Stimulated activated CD8-positive, alpha-beta memory T cell treated with anti-CD3 and anti-CD28 coated beads, Interleukin-12 subunit alpha, Interleukin-12 subunit beta, amount 100 ng/mL, for 1 hour (primary cell): ENCODE measurements at regions not wholly inside any gene's neighbourhood (a gene's known extent, or its start where the extent isn't known, plus 50 kb on each side); places are given as distances from the start of the nearest gene placed in this dataset.
"Not testable (repeated sequence)": the region's sequence is repeated elsewhere in the genome, so short reads cannot be mapped to it uniquely, and the experiment has no call there.

Experiments
- DNase-seq: peaks from one replicate; pipeline ENCODE4 v3.0.0-alpha.2; 2020; ENCODE audit warnings: low read depth

DNA sequence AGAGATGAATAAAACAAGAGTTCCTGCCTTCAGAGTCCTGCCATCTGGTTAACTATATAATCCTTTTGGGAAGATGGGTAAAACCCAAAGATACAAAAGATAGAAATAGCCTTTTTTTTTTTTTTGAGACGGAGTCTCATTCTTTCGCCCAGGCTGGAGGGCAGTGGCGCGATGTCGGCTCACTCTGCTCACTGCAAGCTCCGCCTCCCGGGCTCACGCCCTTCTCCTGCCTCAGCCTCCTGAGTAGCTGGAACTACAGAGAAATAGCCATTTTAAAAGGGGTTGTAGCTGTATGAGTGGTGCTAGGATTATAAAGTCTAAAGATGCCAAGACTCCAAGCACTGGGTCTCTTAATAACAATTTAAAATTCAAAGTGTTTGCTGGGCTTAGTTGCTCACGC is 97.2 kb downstream of the KDR start:
- DNase-seq = no peak

DNA sequence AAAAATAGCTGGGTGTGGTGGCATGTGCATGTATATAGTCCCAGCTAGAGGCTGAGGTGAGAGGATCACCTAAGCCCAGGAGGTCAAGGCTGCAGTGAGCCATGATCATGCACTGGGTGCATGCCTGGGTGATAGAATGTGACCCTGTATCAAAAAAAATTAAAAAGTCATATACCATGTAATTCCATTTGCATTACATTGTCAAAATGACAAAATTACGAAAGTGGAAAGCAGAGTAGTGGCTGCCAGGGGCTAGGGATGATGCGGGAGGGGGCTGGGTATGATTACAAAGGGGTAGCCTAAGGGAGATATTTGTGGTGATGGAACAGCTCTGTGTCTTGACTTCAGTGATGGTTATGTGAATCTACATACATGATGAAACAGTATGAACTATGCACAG is 97.8 kb downstream of the KDR start:
- no peak for DNase-seq

DNA sequence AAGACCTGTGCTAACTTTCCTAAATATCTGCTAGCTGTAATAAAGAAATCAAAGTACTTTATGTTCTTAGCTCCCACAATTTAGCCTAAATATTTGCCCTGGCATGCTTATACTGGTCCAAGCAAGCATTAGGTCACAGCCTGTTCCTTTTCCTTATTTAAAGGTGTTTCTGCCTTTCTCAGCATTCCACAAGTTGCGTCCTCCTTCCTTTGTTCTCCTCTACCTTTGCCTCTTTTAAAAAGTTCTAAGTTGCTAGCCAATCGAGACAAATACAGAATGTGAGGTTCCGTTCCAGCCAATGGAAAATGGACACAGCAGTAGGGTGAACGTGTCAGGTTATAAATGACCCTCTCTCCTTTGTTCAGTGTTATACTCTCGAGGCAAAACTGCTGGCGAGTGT is 99.9 kb downstream of the KDR start:
- DNase-seq = not testable (repeated sequence)

DNA sequence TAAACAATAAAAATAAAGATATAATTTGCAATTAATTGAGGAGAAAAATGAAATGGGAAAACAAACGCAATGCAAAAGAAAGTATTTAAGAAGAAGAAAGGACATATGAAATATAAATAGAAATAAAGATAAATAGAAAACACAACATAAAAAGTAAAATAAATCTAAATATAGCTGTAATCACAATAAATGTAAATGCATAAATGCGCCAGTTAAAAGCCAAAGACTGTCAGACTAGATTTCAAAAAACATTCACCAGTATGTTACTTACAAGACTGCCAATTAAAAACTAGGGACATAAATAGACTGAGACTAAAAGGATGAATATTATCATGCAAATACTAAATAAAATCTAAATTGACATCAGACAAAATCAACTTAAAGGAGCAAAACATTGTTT is 102.4 kb downstream of the KDR start:
- no peak for DNase-seq

DNA sequence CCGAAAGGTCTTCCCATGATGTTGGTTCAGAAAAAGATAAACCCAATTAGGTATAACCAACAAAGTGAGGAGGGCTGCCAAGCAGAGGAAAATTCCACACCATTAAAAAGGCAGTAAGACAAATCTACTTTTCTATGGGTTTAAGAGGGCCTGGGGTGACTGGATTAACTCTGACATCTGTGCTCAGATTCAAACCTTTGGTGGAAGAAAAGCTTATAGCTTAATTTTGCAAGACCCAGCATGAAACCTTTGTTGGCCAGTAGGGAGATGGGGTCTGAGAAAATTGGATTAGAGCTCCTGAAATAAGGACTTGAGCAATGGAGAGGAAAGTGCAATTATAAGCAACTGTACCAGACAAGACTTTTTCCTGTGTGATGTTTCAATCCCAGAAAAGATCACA is 104.2 kb downstream of the KDR start:
- no peak for DNase-seq

DNA sequence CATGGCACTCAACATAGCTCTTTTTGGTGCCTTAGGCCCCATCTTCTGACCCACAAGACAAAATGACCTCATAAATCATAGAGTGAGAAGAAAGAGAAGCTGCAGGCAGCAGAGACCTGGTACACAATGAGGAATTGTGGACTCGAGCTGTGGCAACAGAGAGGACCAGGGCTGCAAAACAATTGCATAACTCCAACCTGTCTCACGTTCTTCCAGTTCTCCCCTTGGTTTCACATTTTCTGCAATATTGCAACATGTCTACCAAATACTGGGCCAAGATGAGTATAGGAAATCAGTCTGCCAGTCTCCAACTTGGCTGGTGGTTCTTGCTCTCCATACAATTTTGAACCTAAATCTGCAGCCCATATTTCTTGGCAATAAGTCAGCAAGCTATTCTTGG is 105.3 kb downstream of the KDR start:
- DNase-seq = no peak

DNA sequence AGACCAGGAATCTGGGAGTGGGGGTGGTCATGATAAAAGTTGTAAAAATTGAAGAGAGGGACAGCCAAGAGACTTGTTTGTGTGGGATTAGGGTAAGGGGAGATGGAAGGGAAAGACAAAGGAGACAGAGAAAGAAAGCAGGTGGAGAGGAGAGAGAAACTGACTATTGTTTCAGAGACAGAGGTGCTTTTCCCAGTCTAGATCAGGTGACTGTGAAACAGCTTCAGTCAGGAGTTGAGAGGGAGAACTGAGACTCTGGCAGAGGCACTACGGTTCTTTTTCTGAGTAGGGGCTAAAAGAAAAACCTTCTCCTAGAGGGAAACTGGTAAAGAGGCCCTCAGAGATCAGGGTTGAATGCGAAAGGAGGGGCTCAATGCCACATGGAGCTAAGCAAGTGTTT is 106.4 kb downstream of the KDR start:
- DNase-seq = no peak

DNA sequence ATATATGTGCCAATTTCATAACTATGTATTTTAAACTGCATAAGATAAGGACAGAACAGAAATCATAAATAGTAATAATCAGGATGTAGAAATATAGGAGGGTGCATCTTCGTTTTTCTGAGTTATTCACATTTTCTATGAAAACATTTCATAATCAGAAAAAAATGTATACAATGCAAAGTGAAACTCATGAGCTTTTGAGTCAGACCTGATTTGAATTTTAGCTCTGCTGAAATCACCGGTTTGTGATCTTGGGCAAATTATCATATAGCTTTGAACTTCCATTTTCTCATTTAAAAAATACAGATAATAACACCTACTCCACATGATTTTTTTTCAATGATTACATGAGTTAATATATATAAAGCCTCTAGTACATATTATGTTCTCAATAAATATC is 106.9 kb downstream of the KDR start:
- DNase-seq = no peak

DNA sequence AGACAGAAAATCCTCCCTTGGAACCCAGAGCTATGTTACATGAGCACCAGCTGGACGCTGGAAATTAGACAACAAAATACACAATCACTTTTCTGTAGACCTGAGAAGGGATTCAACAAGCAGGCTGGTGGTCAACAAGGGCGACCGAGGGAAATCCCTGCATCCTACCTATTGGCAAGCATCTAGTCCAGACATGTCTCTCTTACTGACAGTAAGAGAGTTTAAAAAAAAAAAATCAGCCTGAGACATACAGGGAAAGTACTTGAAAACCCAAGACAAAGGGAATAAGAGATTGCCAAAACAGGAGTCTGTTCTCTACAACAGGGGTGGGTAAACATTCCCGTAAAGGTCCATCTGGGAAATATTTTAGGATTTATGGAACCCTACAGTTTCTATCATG is 108.0 kb downstream of the KDR start:
- no peak for DNase-seq

DNA sequence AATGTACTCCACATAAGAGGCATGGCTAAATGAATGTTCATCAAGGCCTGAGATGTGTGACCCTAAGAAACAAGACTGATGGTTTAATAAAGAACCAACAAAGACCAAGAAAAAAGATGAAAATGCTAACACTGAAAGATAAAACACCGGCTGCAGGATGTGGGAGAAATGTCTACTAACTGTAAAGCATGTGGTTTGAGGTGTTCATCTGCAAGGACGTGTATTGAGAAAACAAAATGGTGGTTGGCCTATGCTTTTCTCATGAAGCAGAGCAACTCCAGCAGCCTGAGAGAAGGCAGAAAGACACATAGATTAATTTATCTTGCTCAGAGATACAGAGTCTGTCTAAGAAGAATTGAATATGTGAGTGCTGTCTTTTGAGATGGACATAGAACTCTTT is 109.3 kb downstream of the KDR start:
- no peak for DNase-seq

DNA sequence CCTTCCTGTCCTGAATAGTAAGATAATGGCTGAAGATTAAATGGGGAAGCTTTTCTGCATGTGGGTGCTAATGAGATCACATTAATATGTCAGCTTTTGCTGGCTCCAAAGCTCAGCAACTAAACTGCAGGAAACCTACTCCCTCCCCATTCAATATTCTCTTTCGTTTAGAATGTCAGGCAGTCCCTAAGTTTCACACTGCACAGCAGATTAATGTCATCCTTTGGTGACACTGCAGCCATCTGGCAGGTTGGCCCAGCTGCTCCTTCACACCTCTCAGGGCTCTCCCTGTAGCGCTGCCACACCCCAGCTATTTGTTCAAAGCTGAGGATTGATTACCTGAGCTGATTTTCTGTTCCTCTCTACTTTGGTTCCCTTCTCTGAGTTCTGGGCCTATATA is 110.5 kb downstream of the KDR start:
- no peak for DNase-seq

DNA sequence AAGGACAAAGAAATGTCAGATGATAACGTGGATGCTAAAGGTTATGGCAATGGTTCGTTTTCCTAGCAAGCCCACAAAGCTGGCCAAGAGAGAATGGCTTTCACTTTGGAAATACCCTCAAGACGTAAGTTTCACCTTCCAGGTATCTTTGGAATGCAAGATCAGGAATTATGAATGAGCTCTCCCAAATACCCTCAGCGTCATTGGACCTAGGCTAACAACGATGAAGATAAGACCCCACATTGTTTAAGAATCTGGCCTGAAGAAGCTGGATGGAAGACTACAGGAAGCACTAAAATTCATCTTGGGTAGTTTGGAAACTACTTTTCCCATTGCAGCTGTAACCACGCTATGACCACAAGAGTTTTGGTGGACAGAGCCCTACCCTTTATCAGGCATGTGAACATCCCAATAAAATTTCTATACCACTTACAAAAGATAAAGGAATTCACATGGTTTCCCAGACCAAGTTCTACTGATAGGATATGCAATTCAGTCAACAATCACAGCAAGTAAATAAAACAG is 111.9 kb downstream of the KDR start:
- DNase-seq = no peak

DNA sequence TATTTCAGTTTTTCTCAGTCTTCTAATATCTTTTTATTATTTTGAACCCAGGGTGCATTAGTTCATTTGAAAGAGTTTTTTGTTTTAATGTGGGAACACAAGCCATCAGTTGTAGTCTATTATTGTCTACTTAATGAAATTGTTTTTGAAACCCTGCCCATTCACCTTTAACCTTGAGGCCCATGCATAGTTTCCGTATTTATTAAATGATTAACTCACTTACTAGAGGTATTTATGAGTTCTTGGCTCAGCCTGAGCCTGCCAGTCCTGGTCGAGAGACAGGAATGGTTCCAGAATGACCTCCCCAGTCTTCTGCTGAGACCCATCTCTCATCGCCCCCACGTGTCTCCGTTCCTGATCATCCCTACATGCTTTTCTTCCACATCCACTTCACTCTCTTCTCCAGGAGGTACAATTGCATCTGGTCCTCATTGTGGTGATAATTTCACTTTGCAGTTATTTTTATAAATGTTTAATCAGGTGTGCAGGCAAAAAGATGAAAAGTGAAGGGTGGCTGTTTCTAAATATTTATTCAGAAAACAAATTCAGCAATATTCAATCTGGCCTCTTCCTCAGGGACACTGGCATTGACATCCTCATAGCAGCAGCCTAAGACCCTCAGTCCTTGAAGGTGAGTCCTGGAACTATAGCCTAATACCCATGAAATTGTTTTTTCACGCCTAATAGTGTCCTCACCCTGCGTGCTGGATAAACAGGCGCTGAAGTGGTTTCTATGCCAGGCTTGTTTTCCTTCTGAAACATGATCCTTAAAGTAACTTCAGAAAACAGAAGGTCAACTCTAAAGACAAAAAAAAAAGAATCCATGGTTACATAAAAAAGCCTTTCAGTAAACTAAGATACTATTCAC is 112.8 kb downstream of the KDR start:
- no peak for DNase-seq

DNA sequence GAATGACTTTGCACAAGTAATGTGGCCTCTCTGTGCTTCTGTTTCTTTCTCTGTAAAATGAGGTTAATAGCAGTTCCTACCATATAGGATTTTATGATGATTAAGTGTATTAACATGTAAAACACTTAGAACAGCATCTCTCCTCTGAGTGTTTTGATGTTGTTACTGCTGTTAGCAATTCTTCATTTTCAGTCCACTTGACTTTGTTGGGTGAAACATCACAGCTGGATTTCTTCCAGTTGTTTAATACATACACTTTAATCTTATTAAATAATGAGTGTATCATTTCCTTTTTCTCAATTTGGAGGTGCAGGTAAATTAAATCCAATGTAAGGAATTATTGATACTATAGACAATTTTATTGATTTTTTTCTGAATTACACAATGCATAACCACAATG is 113.6 kb downstream of the KDR start:
- DNase-seq = no peak

DNA sequence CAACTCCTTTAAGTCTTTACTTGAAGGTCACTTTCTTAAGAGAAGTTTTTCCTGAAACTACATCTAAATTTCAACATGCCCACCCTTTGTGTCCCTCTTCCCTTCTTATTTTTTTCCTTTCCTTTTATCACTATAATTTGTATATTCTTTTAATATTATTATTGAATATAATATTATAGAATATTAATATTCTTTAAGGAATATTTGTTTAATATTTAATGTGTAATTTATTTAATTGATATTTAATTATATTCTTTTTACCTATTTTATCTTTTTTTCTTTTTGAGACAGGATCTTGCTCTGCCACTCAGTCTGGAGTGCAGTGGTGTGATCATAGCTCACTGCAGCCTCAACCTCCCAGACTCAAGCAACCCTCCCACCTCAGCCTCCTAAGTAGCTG is 114.8 kb downstream of the KDR start:
- no peak for DNase-seq

DNA sequence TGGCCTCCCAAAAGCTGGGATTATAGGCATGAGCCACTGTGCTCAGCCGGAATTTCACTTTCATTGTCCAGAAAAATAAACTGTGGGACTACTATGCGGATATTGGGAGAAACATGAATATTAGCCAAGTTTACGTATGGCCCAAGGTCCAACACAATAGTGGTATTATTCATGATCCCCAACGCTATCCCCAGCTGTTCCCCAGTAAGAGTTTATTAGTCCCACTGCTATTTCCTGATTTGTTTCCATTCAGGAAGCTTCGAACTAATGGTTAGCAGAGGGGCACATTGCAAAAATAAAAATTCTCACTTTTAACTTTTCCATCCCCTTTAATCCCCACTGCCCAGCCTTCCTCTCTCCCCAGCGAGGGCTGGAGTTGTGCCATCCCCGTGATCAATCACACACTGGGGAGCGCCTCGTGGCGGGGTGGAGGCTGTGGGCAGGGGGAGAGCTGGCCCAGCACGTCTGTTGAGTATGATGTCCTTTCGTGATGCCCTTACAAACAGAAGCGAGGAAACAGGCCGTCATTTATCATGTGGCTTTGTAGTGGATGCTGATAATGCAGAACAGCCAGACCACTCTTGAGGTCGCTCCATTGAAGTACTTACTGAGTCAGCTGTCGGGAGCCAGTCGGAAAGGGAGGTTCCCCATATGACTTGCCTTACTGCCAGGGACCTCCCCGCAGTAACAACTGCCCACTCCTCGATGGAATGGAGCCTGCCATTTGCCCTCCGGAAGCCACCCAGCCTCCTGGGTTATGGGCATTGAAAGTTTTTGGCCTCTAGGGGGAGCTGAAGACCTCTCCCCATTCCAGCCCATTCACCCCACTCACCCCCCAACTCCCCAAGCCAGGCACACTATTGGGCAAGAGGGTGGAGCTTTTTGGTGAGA is 117.0 kb downstream of the KDR start:
- DNase-seq = no peak

DNA sequence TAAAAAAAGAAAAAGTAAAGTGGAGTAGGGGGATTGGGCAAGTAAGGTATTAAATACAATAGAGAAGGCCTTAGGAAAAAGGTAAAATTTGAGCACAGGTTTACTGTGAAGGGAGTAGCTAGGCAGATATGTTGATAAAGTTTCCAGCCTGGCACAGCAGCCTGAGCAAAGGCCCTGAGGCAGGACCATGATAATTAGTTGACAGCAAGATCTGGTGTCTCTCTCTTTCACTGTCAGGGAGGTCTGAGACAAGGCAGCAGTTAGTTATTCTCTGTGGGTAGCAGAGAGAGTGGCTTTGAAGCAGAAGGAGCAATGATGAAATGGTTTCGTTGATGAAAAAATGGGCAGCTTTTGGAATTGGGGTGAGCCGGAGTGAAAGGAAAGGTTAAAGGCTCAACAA is 119.5 kb downstream of the KDR start:
- no peak for DNase-seq

DNA sequence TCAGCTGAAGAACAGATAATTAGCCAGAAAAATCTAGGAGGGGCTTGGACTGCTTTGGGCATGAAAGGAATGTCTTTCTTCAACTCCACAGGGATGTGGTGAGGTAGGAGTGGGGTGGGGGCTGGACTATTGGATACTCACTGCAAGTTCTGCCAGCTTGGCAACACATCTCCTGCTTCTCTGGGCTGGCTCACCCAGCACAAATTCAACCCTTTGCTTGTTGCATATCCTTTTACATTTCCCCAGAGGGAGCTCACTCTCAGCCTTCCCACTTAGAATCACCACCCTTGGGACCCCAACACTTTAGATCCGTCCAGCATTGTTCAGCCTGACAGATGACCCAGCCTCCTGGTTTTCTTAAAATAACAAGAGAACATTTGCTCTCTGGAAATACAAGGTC is 120.6 kb downstream of the KDR start:
- no peak for DNase-seq

DNA sequence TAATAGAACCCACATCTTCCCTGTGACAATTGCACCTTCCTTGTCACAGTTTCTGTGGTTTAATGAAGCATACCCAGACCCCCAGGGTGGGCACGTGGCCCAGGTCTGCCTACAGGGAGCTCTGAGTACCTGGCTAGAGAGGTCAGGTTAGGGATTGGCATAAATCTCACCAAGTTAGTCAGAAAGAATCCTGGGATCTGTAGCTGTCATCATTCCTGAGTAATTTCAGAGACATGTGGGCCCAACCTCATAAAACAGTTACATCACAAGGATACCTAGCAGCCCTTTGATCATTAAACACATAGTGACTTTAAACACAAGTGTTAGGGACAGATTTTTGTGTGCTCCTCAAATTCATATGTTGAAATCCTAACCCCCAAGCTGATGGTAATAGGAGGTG is 123.0 kb downstream of the KDR start:
- no peak for DNase-seq

DNA sequence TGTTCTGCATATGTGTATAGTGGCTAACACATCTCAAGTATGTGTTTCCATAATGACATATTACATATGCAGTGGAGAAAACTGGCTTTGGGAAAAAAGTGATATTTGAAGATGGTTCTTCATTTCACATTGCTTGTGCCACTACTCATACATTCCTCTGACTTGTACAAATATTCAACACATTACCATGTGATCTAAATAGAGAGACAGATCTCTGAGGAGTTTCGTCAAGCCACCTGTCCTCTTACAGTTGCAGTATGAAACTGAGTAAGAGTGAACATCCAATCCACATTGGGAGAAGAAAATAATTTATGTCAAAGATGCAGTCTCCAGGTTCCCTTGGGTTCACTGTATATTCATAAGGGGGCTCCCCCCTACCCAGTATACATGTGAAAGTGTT is 123.9 kb downstream of the KDR start:
- no peak for DNase-seq

DNA sequence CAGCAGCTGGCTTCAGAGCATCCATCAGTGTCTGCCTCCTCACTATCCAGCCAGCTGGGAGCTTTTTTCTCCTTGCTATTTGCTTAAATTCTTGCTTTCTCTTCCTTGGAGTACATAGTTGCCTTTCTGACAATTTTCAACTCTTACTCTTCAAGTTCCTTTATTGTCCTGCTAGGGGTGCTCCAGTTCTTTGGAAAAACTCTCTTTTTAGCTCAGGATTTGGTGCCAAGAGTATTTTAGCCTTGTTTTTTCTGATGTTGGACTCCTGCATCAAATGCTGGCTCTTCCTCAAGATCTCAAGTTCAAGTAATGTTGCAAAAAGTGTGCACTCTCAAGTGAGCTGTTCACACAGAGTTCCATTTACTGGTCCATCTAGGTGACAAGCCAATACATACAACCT is 126.4 kb downstream of the KDR start:
- DNase-seq = no peak

DNA sequence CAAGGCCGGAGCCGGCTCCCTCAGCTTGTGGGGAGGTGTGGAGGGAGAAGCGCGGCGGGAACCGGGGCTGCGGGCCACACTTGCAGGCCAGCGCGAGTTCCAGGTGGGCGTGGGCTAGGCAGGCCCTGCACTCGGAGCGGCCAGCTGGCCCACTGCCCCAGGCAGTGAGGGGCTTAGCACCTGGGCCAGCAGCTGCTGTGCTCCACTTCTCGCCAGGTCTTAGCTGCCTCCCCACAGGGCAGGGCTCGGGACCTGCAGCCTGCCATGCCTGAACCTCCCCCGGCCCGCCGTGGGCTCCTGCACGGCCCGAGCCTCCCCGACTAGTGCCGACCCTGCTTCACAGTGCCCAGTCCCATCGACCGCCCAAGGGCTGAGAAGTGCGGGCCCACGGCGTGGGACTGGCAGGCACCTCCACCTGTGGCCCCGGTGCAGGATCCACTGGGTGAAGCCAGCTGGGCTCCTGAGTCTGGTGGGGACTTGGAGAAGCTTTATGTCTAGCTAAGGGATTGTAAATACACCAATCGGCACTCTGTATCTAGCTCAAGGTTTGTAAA is 131.8 kb downstream of the KDR start:
- DNase-seq = not testable (repeated sequence)

DNA sequence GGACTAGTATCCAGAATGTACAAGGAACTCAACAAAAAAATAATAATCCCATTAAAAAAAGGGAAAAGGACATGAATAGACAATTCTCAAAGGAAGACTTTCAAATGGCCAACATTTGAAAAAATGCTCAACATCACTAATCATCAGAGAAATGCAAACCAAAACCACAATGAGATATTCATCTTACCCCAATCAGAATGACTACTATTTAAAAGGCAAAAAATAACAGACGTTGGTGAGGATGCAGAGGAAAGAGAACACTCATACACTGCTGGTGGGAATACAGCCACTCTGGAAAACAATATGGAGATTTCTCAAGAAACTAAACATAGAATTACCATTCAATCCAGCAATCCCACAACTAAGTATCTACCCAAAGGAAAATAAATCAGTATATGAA is 133.1 kb downstream of the KDR start:
- DNase-seq = no peak
